HG03460 (cell line): ENCODE measurements at regions not wholly inside any gene's neighbourhood (a gene's known extent, or its start where the extent isn't known, plus 50 kb on each side); places are given as distances from the start of the nearest gene placed in this dataset.
"Not testable (repeated sequence)": the region's sequence is repeated elsewhere in the genome, so short reads cannot be mapped to it uniquely, and the experiment has no call there.

Experiments
- ATAC-seq: cut with Tn5 transposase; IDR thresholded peaks from one replicate; pipeline ENCODE4 v1.9.1; 2021; ENCODE audit not compliant: unreplicated experiment

GRCh38 chr21:13935396-13936032, 275.2 kb downstream of the LIPI start:
- not testable (repeated sequence) for ATAC-seq

GRCh38 chr21:13934887-13935342, 275.8 kb downstream of the LIPI start:
- ATAC-seq: not testable (repeated sequence)

- not testable (repeated sequence) for ATAC-seq
Observed at GRCh38 chr21:13923175-13923574, 287.6 kb downstream of the LIPI start.

GRCh38 chr21:13921455-13921854, 289.3 kb downstream of the LIPI start:
- not testable (repeated sequence) for ATAC-seq

- not testable (repeated sequence) for ATAC-seq
Observed at GRCh38 chr21:13907385-13907784, 297.8 kb downstream of the POTED start.

GRCh38 chr21:13896596-13897247, 287.1 kb downstream of the POTED start:
- ATAC-seq: not testable (repeated sequence)

- not testable (repeated sequence) for ATAC-seq
Observed at GRCh38 chr21:13893617-13894016, 284.0 kb downstream of the POTED start.

- ATAC-seq: not testable (repeated sequence)
Observed at GRCh38 chr21:13893025-13893424, 283.4 kb downstream of the POTED start.

GRCh38 chr21:13892146-13892751, 282.7 kb downstream of the POTED start:
- ATAC-seq: not testable (repeated sequence)

- ATAC-seq: not testable (repeated sequence)
Observed at GRCh38 chr21:13889176-13889575, 279.6 kb downstream of the POTED start.

- ATAC-seq: not testable (repeated sequence)
Observed at GRCh38 chr21:13883641-13884395, 274.2 kb downstream of the POTED start.

- not testable (repeated sequence) for ATAC-seq
Observed at GRCh38 chr21:13877503-13877902, 267.9 kb downstream of the POTED start.

GRCh38 chr21:13876999-13877398, 267.4 kb downstream of the POTED start:
- ATAC-seq: not testable (repeated sequence)

- ATAC-seq: not testable (repeated sequence)
Observed at GRCh38 chr21:13874001-13874400, 264.4 kb downstream of the POTED start.

GRCh38 chr21:13854638-13855037, 245.1 kb downstream of the POTED start:
- ATAC-seq: no peak

- not testable (repeated sequence) for ATAC-seq
Observed at GRCh38 chr21:13850808-13851207, 241.2 kb downstream of the POTED start.

GRCh38 chr21:13849489-13849888, 239.9 kb downstream of the POTED start:
- not testable (repeated sequence) for ATAC-seq

- ATAC-seq: not testable (repeated sequence)
Observed at GRCh38 chr21:13846718-13847117, 237.1 kb downstream of the POTED start.

GRCh38 chr21:13844574-13844973, 235.0 kb downstream of the POTED start:
- not testable (repeated sequence) for ATAC-seq

- ATAC-seq: not testable (repeated sequence)
Observed at GRCh38 chr21:13843081-13843480, 233.5 kb downstream of the POTED start.

GRCh38 chr21:13827666-13828065, 218.1 kb downstream of the POTED start:
- ATAC-seq: not testable (repeated sequence)
